Osteoblast (primary cell): ENCODE measurements at regions not wholly inside any gene's neighbourhood (a gene's known extent, or its start where the extent isn't known, plus 50 kb on each side); places are given as distances from the start of the nearest gene placed in this dataset.
A peak's percentile ranks its signal among the peaks of the same experiment; 100 is the strongest.

ENCODE experiments used
- DNase-seq: peaks from one replicate; pipeline ENCODE4 v3.0.0; 2011; ENCODE audit warnings: low spot score, mixed read lengths; ENCODE audit not compliant: insufficient read length; ENCODE audit errors: missing footprints
- H2AFZ ChIP-seq: 2 replicates; pipeline ENCODE4 v1.6.0; 2011; ENCODE audit warnings: mild to moderate bottlenecking, low read length
- H3K27ac ChIP-seq: 2 replicates; pipeline ENCODE4 v1.5.1; 2011; ENCODE audit warnings: mild to moderate bottlenecking, low read depth, low read length, moderate library complexity
- H3K27me3 ChIP-seq: 2 replicates; pipeline ENCODE4 v1.6.0; 2012; ENCODE audit warnings: mild to moderate bottlenecking, control low read depth, inconsistent platforms, low read length, moderate library complexity; ENCODE audit not compliant: insufficient read depth
- H3K36me3 ChIP-seq: 2 replicates; pipeline ENCODE4 v1.5.1; 2011; ENCODE audit warnings: mild to moderate bottlenecking, low read length, control low read depth, moderate library complexity; ENCODE audit not compliant: insufficient read depth
- H3K4me1 ChIP-seq: 2 replicates; pipeline ENCODE4 v1.5.1; 2011; ENCODE audit warnings: mild to moderate bottlenecking, low read length, control low read depth, moderate library complexity; ENCODE audit not compliant: insufficient read depth
- H3K4me2 ChIP-seq: 2 replicates; pipeline ENCODE4 v1.6.0; 2011; ENCODE audit warnings: mild to moderate bottlenecking, low read length; ENCODE audit not compliant: insufficient read depth
- H3K4me3 ChIP-seq: fragments of 200-600 bp; sonication (generic); 3 replicates; pipeline ENCODE4 v1.5.1; 2012; ENCODE audit warnings: mild to moderate bottlenecking, low read length, inconsistent platforms; ENCODE audit not compliant: insufficient read depth
- H3K79me2 ChIP-seq: 2 replicates; pipeline ENCODE4 v1.6.0; 2012; ENCODE audit warnings: mild to moderate bottlenecking, low read length, control low read depth, inconsistent platforms; ENCODE audit not compliant: insufficient read depth
- H3K9me3 ChIP-seq: 2 replicates; pipeline ENCODE4 v1.5.1; 2011; ENCODE audit warnings: low read depth, low read length, control low read depth
- H4K20me1 ChIP-seq: 2 replicates; pipeline ENCODE4 v1.6.0; 2012; ENCODE audit warnings: mild to moderate bottlenecking, low read length, control low read depth; ENCODE audit not compliant: insufficient read depth
- CTCF ChIP-seq: IDR thresholded peaks from 2 replicates; pipeline ENCODE4 v1.5.1; 2011; ENCODE audit warnings: mild to moderate bottlenecking, low read depth, low read length, moderate library complexity; ENCODE audit errors: extremely low read depth

GRCh38 chr3:194272861-194273742, 78.0 kb downstream of the CPN2 start:
- Histone ChIP-seq H4K20me1 (peaks cover 2% of the 10 kb centered on the region), H3K4me2 (no peak overlapping the region), H3K36me3 (no peaks in the 10 kb centered on the region), H3K79me2 (no peaks in the 10 kb centered on the region), H3K9me3 (no peaks in the 10 kb centered on the region), H2AFZ (no peak overlapping the region), H3K4me1 (peaks cover 46% of the 10 kb centered on the region), H3K4me3 (no peak overlapping the region), H3K27me3 (no peaks in the 10 kb centered on the region), H3K27ac (no peak overlapping the region)
- DNase-seq, result peak; percentile 46
- no peak for TF ChIP-seq CTCF

DNA sequence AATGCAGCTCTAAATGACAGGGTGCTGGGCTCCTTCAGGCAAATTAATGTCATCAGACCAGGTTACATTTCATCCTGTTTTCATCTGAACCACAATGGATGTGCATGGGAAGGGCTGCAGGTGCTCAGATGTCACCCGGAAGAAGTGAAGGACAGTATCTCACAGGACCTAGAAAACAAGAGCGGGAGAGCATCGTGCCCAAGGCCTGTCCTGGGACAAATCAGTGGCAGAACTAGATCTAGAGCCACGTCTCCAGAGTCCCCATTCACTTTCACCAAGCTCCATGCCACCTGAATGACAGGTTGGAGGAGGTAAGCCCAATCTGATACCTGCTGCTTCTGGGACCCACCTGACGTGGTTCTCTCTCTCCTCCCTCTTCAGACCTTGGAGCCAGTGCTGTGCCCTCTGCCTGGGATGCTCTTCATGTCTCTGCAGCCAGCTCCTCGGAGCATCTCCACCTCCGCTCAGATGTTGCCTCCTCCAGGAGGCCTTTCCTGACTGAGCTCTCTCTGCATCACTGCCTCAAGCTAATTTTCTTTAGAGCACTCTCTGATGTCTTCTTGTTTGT, 77.3 kb downstream of the CPN2 start:
- no peak for TF ChIP-seq CTCF
- H3K4me3 ChIP-seq, result no peak overlapping the region
- H3K9me3 ChIP-seq, result no peaks in the 10 kb centered on the region
- no peak for DNase-seq
- no peaks in the 10 kb centered on the region for H3K36me3 ChIP-seq
- no peak overlapping the region for H3K27ac ChIP-seq
- no peak overlapping the region for H3K4me2 ChIP-seq
- no peak overlapping the region for H2AFZ ChIP-seq
- H4K20me1 ChIP-seq, result peaks cover 2% of the 10 kb centered on the region
- H3K27me3 ChIP-seq, result no peaks in the 10 kb centered on the region
- H3K4me1 ChIP-seq, result peaks cover 53% of the 10 kb centered on the region
- no peaks in the 10 kb centered on the region for H3K79me2 ChIP-seq

GRCh38 chr3:194274424-194275085, 76.6 kb downstream of the CPN2 start:
- no peaks in the 10 kb centered on the region for H3K27me3 ChIP-seq
- no peak overlapping the region for H3K4me3 ChIP-seq
- H3K27ac ChIP-seq, result peak overlapping the region; percentile 32
- H3K79me2 ChIP-seq, result no peaks in the 10 kb centered on the region
- H3K9me3 ChIP-seq, result no peaks in the 10 kb centered on the region
- no peak for TF ChIP-seq CTCF
- no peaks in the 10 kb centered on the region for H3K36me3 ChIP-seq
- peaks cover 2% of the 10 kb centered on the region for H4K20me1 ChIP-seq
- peaks cover 53% of the 10 kb centered on the region for H3K4me1 ChIP-seq
- peak; percentile 91 for DNase-seq
- H3K4me2 ChIP-seq, result no peak overlapping the region
- H2AFZ ChIP-seq, result no peak overlapping the region

DNA sequence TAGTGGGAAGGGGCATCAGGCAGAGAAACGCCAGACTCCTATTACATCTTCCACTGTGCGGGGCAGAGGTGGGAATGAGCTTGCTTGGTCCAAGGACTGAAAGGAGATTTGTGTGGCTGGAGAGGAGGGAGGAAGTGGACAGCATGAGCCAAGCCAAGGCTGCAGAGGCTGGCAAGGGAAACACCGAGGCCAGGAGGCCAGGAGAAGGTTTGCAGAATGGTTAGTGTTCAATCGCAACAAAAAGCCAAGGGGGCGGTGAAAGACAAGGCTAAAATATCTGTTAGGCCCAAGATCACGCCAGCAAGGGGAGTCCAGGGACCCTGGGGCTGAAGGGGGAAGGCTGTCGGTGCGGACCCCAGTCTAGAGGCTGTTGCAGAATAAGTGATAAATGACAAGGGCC, 75.8 kb downstream of the CPN2 start:
- Histone ChIP-seq H3K9me3 (no peaks in the 10 kb centered on the region), H3K27me3 (no peaks in the 10 kb centered on the region), H3K4me1 (peaks cover 49% of the 10 kb centered on the region), H4K20me1 (peaks cover 2% of the 10 kb centered on the region), H3K4me2 (no peak overlapping the region), H3K4me3 (no peak overlapping the region), H3K27ac (peak overlapping the region; percentile 32), H3K36me3 (no peaks in the 10 kb centered on the region), H3K79me2 (no peaks in the 10 kb centered on the region), H2AFZ (no peak overlapping the region)
- TF ChIP-seq CTCF, result no peak
- DNase-seq, result peak; percentile 90
